ENCODE measurements at regions not wholly inside any gene's neighbourhood (a gene's known extent, or its start where the extent isn't known, plus 50 kb on each side); places are given as distances from the start of the nearest gene placed in this dataset.
"Not testable (repeated sequence)": the region's sequence is repeated elsewhere in the genome, so short reads cannot be mapped to it uniquely, and the experiment has no call there.

- no peak for DNase-seq (ENCODE audit: low spot score)
- Mint-ChIP-seq H3K9me3 (ENCODE audit: low read depth) (peaks cover 5% of the 10 kb centered on the region), H3K36me3 (ENCODE audit: low read depth) (no peaks in the 10 kb centered on the region), H3K27me3 (ENCODE audit: low read depth) (peaks cover 5% of the 10 kb centered on the region), H3K4me1 (ENCODE audit: low read depth) (no peaks in the 10 kb centered on the region), H3K4me3 (ENCODE audit: unreplicated experiment) (no peak overlapping the region), H3K27ac (ENCODE audit: unreplicated experiment) (no peak overlapping the region)
- TF ChIP-seq CTCF (IDR thresholded peaks at IDR 0.05): no peak
These were observed 131.4 kb upstream of the OR4E1 start for GRCh38 chr14:21804981-21805380.

GRCh38 chr14:21802441-21802840 is 128.8 kb upstream of the OR4E1 start:
- no peak for TF ChIP-seq CTCF (IDR thresholded peaks at IDR 0.05)
- no peak for DNase-seq (ENCODE audit: low spot score)
- Mint-ChIP-seq H3K27ac (ENCODE audit: unreplicated experiment) (no peak overlapping the region), H3K9me3 (ENCODE audit: low read depth) (peaks cover 5% of the 10 kb centered on the region), H3K4me1 (ENCODE audit: low read depth) (no peaks in the 10 kb centered on the region), H3K36me3 (ENCODE audit: low read depth) (no peaks in the 10 kb centered on the region), H3K27me3 (ENCODE audit: low read depth) (peaks cover 1% of the 10 kb centered on the region), H3K4me3 (ENCODE audit: unreplicated experiment) (no peak overlapping the region)

- DNase-seq (ENCODE audit: low spot score): no peak
- Mint-ChIP-seq H3K9me3 (ENCODE audit: low read depth) (no peaks in the 10 kb centered on the region), H3K4me1 (ENCODE audit: low read depth) (no peaks in the 10 kb centered on the region), H3K27ac (ENCODE audit: unreplicated experiment) (no peak overlapping the region), H3K27me3 (ENCODE audit: low read depth) (peaks cover 4% of the 10 kb centered on the region), H3K36me3 (ENCODE audit: low read depth) (no peaks in the 10 kb centered on the region), H3K4me3 (ENCODE audit: unreplicated experiment) (no peak overlapping the region)
- no peak for TF ChIP-seq CTCF (IDR thresholded peaks at IDR 0.05)
These were observed 123.3 kb upstream of the OR4E1 start for GRCh38 chr14:21796916-21797315.

- Mint-ChIP-seq H3K27me3 (ENCODE audit: low read depth) (peaks cover 4% of the 10 kb centered on the region), H3K4me3 (ENCODE audit: unreplicated experiment) (no peak overlapping the region), H3K36me3 (ENCODE audit: low read depth) (no peaks in the 10 kb centered on the region), H3K9me3 (ENCODE audit: low read depth) (no peaks in the 10 kb centered on the region), H3K4me1 (ENCODE audit: low read depth) (no peaks in the 10 kb centered on the region), H3K27ac (ENCODE audit: unreplicated experiment) (no peak overlapping the region)
- DNase-seq (ENCODE audit: low spot score): no peak
- TF ChIP-seq CTCF (IDR thresholded peaks at IDR 0.05): no peak
These were observed 121.8 kb upstream of the OR4E1 start for GRCh38 chr14:21795456-21795855.

GRCh38 chr14:21791749-21792148 is 118.1 kb upstream of the OR4E1 start:
- Mint-ChIP-seq H3K27ac (ENCODE audit: unreplicated experiment) (no peak overlapping the region), H3K27me3 (ENCODE audit: low read depth) (peaks cover 4% of the 10 kb centered on the region), H3K4me1 (ENCODE audit: low read depth) (no peaks in the 10 kb centered on the region), H3K9me3 (ENCODE audit: low read depth) (peaks cover 3% of the 10 kb centered on the region), H3K4me3 (ENCODE audit: unreplicated experiment) (no peak overlapping the region), H3K36me3 (ENCODE audit: low read depth) (no peaks in the 10 kb centered on the region)
- no peak for DNase-seq (ENCODE audit: low spot score)
- TF ChIP-seq CTCF (IDR thresholded peaks at IDR 0.05): no peak

GRCh38 chr14:21788687-21789086 is 115.1 kb upstream of the OR4E1 start:
- not testable (repeated sequence) for DNase-seq (ENCODE audit: low spot score); H3K4me1 Mint-ChIP-seq (ENCODE audit: low read depth); H3K27me3 Mint-ChIP-seq (ENCODE audit: low read depth); H3K9me3 Mint-ChIP-seq (ENCODE audit: low read depth); H3K36me3 Mint-ChIP-seq (ENCODE audit: low read depth); H3K4me3 Mint-ChIP-seq (ENCODE audit: unreplicated experiment); H3K27ac Mint-ChIP-seq (ENCODE audit: unreplicated experiment)

GRCh38 chr14:21787242-21787641 is 113.6 kb upstream of the OR4E1 start:
- H3K4me1 Mint-ChIP-seq (ENCODE audit: low read depth); H3K27ac Mint-ChIP-seq (ENCODE audit: unreplicated experiment); H3K4me3 Mint-ChIP-seq (ENCODE audit: unreplicated experiment); H3K27me3 Mint-ChIP-seq (ENCODE audit: low read depth); H3K36me3 Mint-ChIP-seq (ENCODE audit: low read depth); H3K9me3 Mint-ChIP-seq (ENCODE audit: low read depth); DNase-seq (ENCODE audit: low spot score): not testable (repeated sequence)
